ENCODE measurements at regions not wholly inside any gene's neighbourhood (a gene's known extent, or its start where the extent isn't known, plus 50 kb on each side); places are given as distances from the start of the nearest gene placed in this dataset.

- FAIRE-seq (no peak), DNase-seq (ENCODE audit: insufficient read length, low spot score) (no peak)
- TF ChIP-seq POLR2AphosphoS5 (IDR thresholded peaks at IDR 0.05; ENCODE audit: low read depth, low read length) (no peak), SPI1 (IDR thresholded peaks at IDR 0.05; ENCODE audit: low read depth, low read length) (no peak), PAX5 (IDR thresholded peaks at IDR 0.05; ENCODE audit: insufficient read depth, low read length, severe bottlenecking) (no peak), TAF1 (IDR thresholded peaks at IDR 0.05; ENCODE audit: low read depth, low read length) (no peak), POLR2A (IDR thresholded peaks at IDR 0.05; ENCODE audit: low read depth, low read length) (no peak), POU2F2 (IDR thresholded peaks at IDR 0.05; ENCODE audit: low read depth, low read length) (no peak)
These were observed 101.3 kb upstream of the FGF3 start for GRCh38 chr11:69920345-69921127.

- FAIRE-seq (no peak), DNase-seq (ENCODE audit: insufficient read length, low spot score) (no peak)
- TF ChIP-seq PAX5 (IDR thresholded peaks at IDR 0.05; ENCODE audit: insufficient read depth, low read length, severe bottlenecking) (no peak), TAF1 (IDR thresholded peaks at IDR 0.05; ENCODE audit: low read depth, low read length) (no peak), POLR2A (IDR thresholded peaks at IDR 0.05; ENCODE audit: low read depth, low read length) (no peak), SPI1 (IDR thresholded peaks at IDR 0.05; ENCODE audit: low read depth, low read length) (no peak), POU2F2 (IDR thresholded peaks at IDR 0.05; ENCODE audit: low read depth, low read length) (no peak), POLR2AphosphoS5 (IDR thresholded peaks at IDR 0.05; ENCODE audit: low read depth, low read length) (no peak)
These were observed 102.2 kb upstream of the FGF3 start for GRCh38 chr11:69921128-69922014.

GRCh38 chr11:69922015-69922595 is 102.9 kb upstream of the FGF3 start:
- DNase-seq (ENCODE audit: insufficient read length, low spot score) (no peak), FAIRE-seq (no peak)
- TF ChIP-seq POLR2AphosphoS5 (IDR thresholded peaks at IDR 0.05; ENCODE audit: low read depth, low read length) = no peak
- TF ChIP-seq POU2F2 (IDR thresholded peaks at IDR 0.05; ENCODE audit: low read depth, low read length) = no peak

DNA sequence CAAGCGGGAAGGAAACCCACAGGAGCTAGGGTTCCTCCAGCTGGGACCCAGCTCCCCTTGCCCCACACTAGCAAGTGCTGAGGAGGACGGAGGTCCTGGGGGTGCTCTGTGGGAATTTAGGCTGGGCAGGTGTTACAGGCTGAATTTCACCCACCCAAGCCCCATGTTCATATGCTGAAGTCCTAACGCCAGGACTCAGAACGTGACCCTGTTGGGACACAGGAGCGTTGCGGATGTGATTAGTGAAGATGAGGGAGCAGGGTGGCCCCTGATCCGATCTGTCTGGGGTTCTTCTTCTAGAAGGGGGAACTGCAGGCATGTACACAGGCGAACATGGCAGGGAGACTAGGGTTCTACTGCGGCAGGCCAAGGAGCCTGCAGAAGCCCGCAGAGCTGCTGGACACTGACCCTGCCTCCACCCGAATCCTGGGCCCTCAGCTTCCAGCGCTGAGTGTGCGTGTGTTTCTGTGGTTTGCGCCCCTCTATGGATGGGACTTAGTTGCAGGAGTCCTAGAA is 103.4 kb upstream of the FGF3 start:
- TF ChIP-seq POLR2AphosphoS5 (IDR thresholded peaks at IDR 0.05; ENCODE audit: low read depth, low read length) = no peak
- TF ChIP-seq TAF1 (IDR thresholded peaks at IDR 0.05; ENCODE audit: low read depth, low read length) = no peak
- no peak for TF ChIP-seq POLR2A (IDR thresholded peaks at IDR 0.05; ENCODE audit: low read depth, low read length)
- no peak for TF ChIP-seq POU2F2 (IDR thresholded peaks at IDR 0.05; ENCODE audit: low read depth, low read length)
- TF ChIP-seq PAX5 (IDR thresholded peaks at IDR 0.05; ENCODE audit: insufficient read depth, low read length, severe bottlenecking) = no peak
- no peak for TF ChIP-seq SPI1 (IDR thresholded peaks at IDR 0.05; ENCODE audit: low read depth, low read length)
- FAIRE-seq (no peak), DNase-seq (ENCODE audit: insufficient read length, low spot score) (no peak)

DNA sequence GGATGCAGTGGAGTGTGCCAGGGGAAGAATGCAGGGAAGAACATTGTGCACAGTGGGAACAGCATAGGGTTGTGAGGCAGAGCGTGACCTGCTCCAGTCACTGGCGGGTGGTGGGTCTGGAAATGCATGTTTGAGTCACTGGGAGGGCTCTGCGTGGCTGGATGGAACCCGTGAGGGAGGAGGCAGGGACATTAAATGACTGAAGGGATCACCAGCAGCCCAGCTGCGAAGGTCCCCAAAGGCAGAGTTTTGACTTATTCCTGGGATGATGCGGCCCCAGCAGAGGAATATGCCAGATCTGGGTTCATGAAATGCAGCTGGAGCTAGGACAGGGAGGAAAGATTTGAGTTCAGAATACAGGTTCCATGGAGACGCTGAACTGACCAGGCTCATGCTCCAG is 104.0 kb upstream of the FGF3 start:
- TF ChIP-seq TAF1 (IDR thresholded peaks at IDR 0.05; ENCODE audit: low read depth, low read length) = no peak
- TF ChIP-seq SPI1 (IDR thresholded peaks at IDR 0.05; ENCODE audit: low read depth, low read length) = no peak
- no peak for TF ChIP-seq POU2F2 (IDR thresholded peaks at IDR 0.05; ENCODE audit: low read depth, low read length)
- TF ChIP-seq POLR2AphosphoS5 (IDR thresholded peaks at IDR 0.05; ENCODE audit: low read depth, low read length) = no peak
- TF ChIP-seq POLR2A (IDR thresholded peaks at IDR 0.05; ENCODE audit: low read depth, low read length) = no peak
- TF ChIP-seq PAX5 (IDR thresholded peaks at IDR 0.05; ENCODE audit: insufficient read depth, low read length, severe bottlenecking) = no peak
- FAIRE-seq = no peak
- no peak for DNase-seq (ENCODE audit: insufficient read length, low spot score)

- TF ChIP-seq POU2F2 (IDR thresholded peaks at IDR 0.05; ENCODE audit: low read depth, low read length) = no peak
- DNase-seq (ENCODE audit: insufficient read length, low spot score) (no peak), FAIRE-seq (no peak)
These were observed 104.6 kb upstream of the FGF3 start for GRCh38 chr11:69923641-69924307.

- FAIRE-seq (no peak), DNase-seq (ENCODE audit: insufficient read length, low spot score) (no peak)
- no peak for TF ChIP-seq SPI1 (IDR thresholded peaks at IDR 0.05; ENCODE audit: low read depth, low read length)
- TF ChIP-seq POU2F2 (IDR thresholded peaks at IDR 0.05; ENCODE audit: low read depth, low read length) = no peak
- TF ChIP-seq POLR2AphosphoS5 (IDR thresholded peaks at IDR 0.05; ENCODE audit: low read depth, low read length) = no peak
- no peak for TF ChIP-seq PAX5 (IDR thresholded peaks at IDR 0.05; ENCODE audit: insufficient read depth, low read length, severe bottlenecking)
- no peak for TF ChIP-seq POLR2A (IDR thresholded peaks at IDR 0.05; ENCODE audit: low read depth, low read length)
- TF ChIP-seq TAF1 (IDR thresholded peaks at IDR 0.05; ENCODE audit: low read depth, low read length) = no peak
These were observed 105.3 kb upstream of the FGF3 start for GRCh38 chr11:69924308-69925161.

- no peak for TF ChIP-seq POLR2A (IDR thresholded peaks at IDR 0.05; ENCODE audit: low read depth, low read length)
- TF ChIP-seq POU2F2 (IDR thresholded peaks at IDR 0.05; ENCODE audit: low read depth, low read length) = no peak
- TF ChIP-seq SPI1 (IDR thresholded peaks at IDR 0.05; ENCODE audit: low read depth, low read length) = no peak
- no peak for TF ChIP-seq TAF1 (IDR thresholded peaks at IDR 0.05; ENCODE audit: low read depth, low read length)
- FAIRE-seq = no peak
- no peak for DNase-seq (ENCODE audit: insufficient read length, low spot score)
These were observed 106.4 kb upstream of the FGF3 start for GRCh38 chr11:69925366-69926196.

Measured in GM12891 (cell line).